Central memory CD8-positive, alpha-beta T cell (primary cell): ENCODE measurements at regions not wholly inside any gene's neighbourhood (a gene's known extent, or its start where the extent isn't known, plus 50 kb on each side); places are given as distances from the start of the nearest gene placed in this dataset.
"Not testable (repeated sequence)": the region's sequence is repeated elsewhere in the genome, so short reads cannot be mapped to it uniquely, and the experiment has no call there.

Source experiments
- ATAC-seq: fragments of 150-1000 bp; cut with Tn5 transposase; replicated peaks from 2 replicates; pipeline ENCODE4 v1.10.0; 2022; ENCODE audit warnings: mild to moderate bottlenecking, moderate FRiP score, moderate number of reproducible peaks; ENCODE audit not compliant: poor library complexity, severe bottlenecking; ENCODE audit errors: extremely low read depth
- DNase-seq, 2 donors: peaks; one replicate each; pipeline ENCODE4 v3.0.0; 2021; ENCODE audit warnings: low spot score in 2 of 2
- H3K27ac Mint-ChIP-seq: one replicate; pipeline ENCODE4 v1.8.0; 2022; ENCODE audit warnings: low read depth, mild to moderate bottlenecking, moderate library complexity, mixed read lengths
- H3K27me3 Mint-ChIP-seq: one replicate; pipeline ENCODE4 v1.8.0; 2022; ENCODE audit warnings: mixed read lengths
- H3K36me3 Mint-ChIP-seq: one replicate; pipeline ENCODE4 v1.8.0; 2022; ENCODE audit warnings: mild to moderate bottlenecking, moderate library complexity, mixed read lengths; ENCODE audit not compliant: insufficient read depth
- H3K4me1 Mint-ChIP-seq: one replicate; pipeline ENCODE4 v1.8.0; 2022; ENCODE audit warnings: mixed read lengths
- H3K4me3 Mint-ChIP-seq: one replicate; pipeline ENCODE4 v1.8.0; 2022; ENCODE audit warnings: mild to moderate bottlenecking, moderate library complexity, mixed read lengths
- H3K9me3 Mint-ChIP-seq: one replicate; pipeline ENCODE4 v1.8.0; 2022; ENCODE audit warnings: mixed read lengths

- H3K4me3 Mint-ChIP-seq, H3K4me1 Mint-ChIP-seq, H3K27me3 Mint-ChIP-seq, ATAC-seq, DNase-seq, H3K27ac Mint-ChIP-seq, H3K9me3 Mint-ChIP-seq, H3K36me3 Mint-ChIP-seq: not testable (repeated sequence)
Measured at GRCh38 chr2:111258318-111258717, 137.6 kb downstream of the BCL2L11 start.

GRCh38 chr2:111262627-111263379 is 142.1 kb downstream of the BCL2L11 start:
- not testable (repeated sequence) for H3K27ac Mint-ChIP-seq, H3K27me3 Mint-ChIP-seq, H3K9me3 Mint-ChIP-seq, DNase-seq, H3K36me3 Mint-ChIP-seq, ATAC-seq, H3K4me3 Mint-ChIP-seq, H3K4me1 Mint-ChIP-seq

- H3K4me3 Mint-ChIP-seq, H3K4me1 Mint-ChIP-seq, H3K9me3 Mint-ChIP-seq, DNase-seq, H3K36me3 Mint-ChIP-seq, H3K27ac Mint-ChIP-seq, ATAC-seq, H3K27me3 Mint-ChIP-seq: not testable (repeated sequence)
Measured at GRCh38 chr2:111263380-111264017, 142.8 kb downstream of the BCL2L11 start.

- DNase-seq, H3K36me3 Mint-ChIP-seq, H3K27me3 Mint-ChIP-seq, H3K4me3 Mint-ChIP-seq, H3K4me1 Mint-ChIP-seq, H3K9me3 Mint-ChIP-seq, ATAC-seq: not testable (repeated sequence)
- H3K27ac Mint-ChIP-seq = peak overlapping the region; percentile 78
Measured at GRCh38 chr2:111264956-111265355, 144.2 kb downstream of the BCL2L11 start.

GRCh38 chr2:111266556-111266955 is 145.8 kb downstream of the BCL2L11 start:
- H3K36me3 Mint-ChIP-seq, H3K4me1 Mint-ChIP-seq, H3K27ac Mint-ChIP-seq, ATAC-seq, H3K4me3 Mint-ChIP-seq, DNase-seq, H3K9me3 Mint-ChIP-seq, H3K27me3 Mint-ChIP-seq: not testable (repeated sequence)

- ATAC-seq, H3K4me1 Mint-ChIP-seq, H3K9me3 Mint-ChIP-seq, H3K36me3 Mint-ChIP-seq, DNase-seq, H3K4me3 Mint-ChIP-seq, H3K27ac Mint-ChIP-seq, H3K27me3 Mint-ChIP-seq: not testable (repeated sequence)
Measured at GRCh38 chr2:111267038-111267437, 146.3 kb downstream of the BCL2L11 start.

GRCh38 chr2:111269761-111270323 is 149.1 kb downstream of the BCL2L11 start:
- not testable (repeated sequence) for ATAC-seq, H3K36me3 Mint-ChIP-seq, H3K27me3 Mint-ChIP-seq, DNase-seq, H3K4me3 Mint-ChIP-seq, H3K4me1 Mint-ChIP-seq, H3K9me3 Mint-ChIP-seq, H3K27ac Mint-ChIP-seq

- H3K4me3 Mint-ChIP-seq, DNase-seq, H3K4me1 Mint-ChIP-seq, H3K9me3 Mint-ChIP-seq, ATAC-seq, H3K27me3 Mint-ChIP-seq, H3K36me3 Mint-ChIP-seq, H3K27ac Mint-ChIP-seq: not testable (repeated sequence)
Measured at GRCh38 chr2:111270569-111270968, 149.9 kb downstream of the BCL2L11 start.

GRCh38 chr2:111271647-111272304 is 151.1 kb downstream of the BCL2L11 start:
- not testable (repeated sequence) for H3K27ac Mint-ChIP-seq, H3K36me3 Mint-ChIP-seq, H3K4me3 Mint-ChIP-seq, H3K27me3 Mint-ChIP-seq, H3K4me1 Mint-ChIP-seq, ATAC-seq, DNase-seq, H3K9me3 Mint-ChIP-seq

GRCh38 chr2:111273007-111273406 is 152.3 kb downstream of the BCL2L11 start:
- not testable (repeated sequence) for ATAC-seq, H3K4me3 Mint-ChIP-seq, DNase-seq, H3K9me3 Mint-ChIP-seq, H3K27me3 Mint-ChIP-seq, H3K4me1 Mint-ChIP-seq, H3K27ac Mint-ChIP-seq, H3K36me3 Mint-ChIP-seq

GRCh38 chr2:111275047-111275853 is 154.5 kb downstream of the BCL2L11 start:
- DNase-seq, H3K4me3 Mint-ChIP-seq, H3K4me1 Mint-ChIP-seq, H3K27ac Mint-ChIP-seq, ATAC-seq, H3K27me3 Mint-ChIP-seq, H3K9me3 Mint-ChIP-seq, H3K36me3 Mint-ChIP-seq: not testable (repeated sequence)

- DNase-seq, H3K27ac Mint-ChIP-seq, H3K4me1 Mint-ChIP-seq, H3K36me3 Mint-ChIP-seq, H3K4me3 Mint-ChIP-seq, H3K27me3 Mint-ChIP-seq, ATAC-seq, H3K9me3 Mint-ChIP-seq: not testable (repeated sequence)
Measured at GRCh38 chr2:111275854-111276171, 155.1 kb downstream of the BCL2L11 start.
